ENCODE measurements at regions not wholly inside any gene's neighbourhood (a gene's known extent, or its start where the extent isn't known, plus 50 kb on each side); places are given as distances from the start of the nearest gene placed in this dataset.

- Histone ChIP-seq H3K27ac (ENCODE audit: insufficient read depth, low read length) (no peak overlapping the region), H3K4me2 (ENCODE audit: extremely low read depth, insufficient read depth, low read length) (no peak overlapping the region), H3K4me3 (replicated peaks in 1 of 4; ENCODE audit: control extremely low read depth in 1 of 4, insufficient read depth in 1 of 4, low read depth in 3 of 4, low read length in 4 of 4) (no peak overlapping the region), H3K27me3 (ENCODE audit: control insufficient read depth, insufficient read depth, low read length) (no peaks in the 10 kb centered on the region), H3K36me3 (ENCODE audit: control insufficient read depth, insufficient read depth, low read length) (peaks cover 3% of the 10 kb centered on the region), H3K9ac (ENCODE audit: insufficient read depth, low read length) (no peak overlapping the region), H4K20me1 (ENCODE audit: control insufficient read depth, extremely low read depth, insufficient read depth, low read length) (no peaks in the 10 kb centered on the region), H3K4me1 (ENCODE audit: control insufficient read depth, extremely low read depth, insufficient read depth, low read length) (peaks cover 2% of the 10 kb centered on the region), H2AFZ (ENCODE audit: low read length) (no peak overlapping the region), H3K9me3 (ENCODE audit: control insufficient read depth, insufficient read depth, low read depth, low read length) (no peaks in the 10 kb centered on the region), H3K79me2 (ENCODE audit: control insufficient read depth, insufficient read depth, low read length) (peaks cover 45% of the 10 kb centered on the region)
- TF ChIP-seq EZH2 (IDR thresholded peaks at IDR 0.05; ENCODE audit: low read length, missing control alignments), result no peak
- TF ChIP-seq CTCF (conservative IDR thresholded peaks at IDR 0.05 in 1 of 2, IDR thresholded peaks at IDR 0.05 in 1 of 2; ENCODE audit: low read depth in 1 of 2, low read length in 2 of 2), result no peak
- DNase-seq (ENCODE audit: low read depth in 2 of 2), result no peak
These were observed 170.2 kb upstream of the IL12A start for GRCh38 chr3:159818399-159818798.

GRCh38 chr3:159818997-159819500 lies 169.6 kb upstream of the IL12A start:
- Histone ChIP-seq H2AFZ (ENCODE audit: low read length) (no peak overlapping the region), H3K27ac (ENCODE audit: insufficient read depth, low read length) (no peak overlapping the region), H3K27me3 (ENCODE audit: control insufficient read depth, insufficient read depth, low read length) (no peaks in the 10 kb centered on the region), H4K20me1 (ENCODE audit: control insufficient read depth, extremely low read depth, insufficient read depth, low read length) (no peaks in the 10 kb centered on the region), H3K4me2 (ENCODE audit: extremely low read depth, insufficient read depth, low read length) (no peak overlapping the region), H3K36me3 (ENCODE audit: control insufficient read depth, insufficient read depth, low read length) (peaks cover 2% of the 10 kb centered on the region), H3K9ac (ENCODE audit: insufficient read depth, low read length) (no peak overlapping the region), H3K4me1 (ENCODE audit: control insufficient read depth, extremely low read depth, insufficient read depth, low read length) (peaks cover 2% of the 10 kb centered on the region), H3K79me2 (ENCODE audit: control insufficient read depth, insufficient read depth, low read length) (peaks cover 41% of the 10 kb centered on the region), H3K4me3 (replicated peaks in 1 of 4; ENCODE audit: control extremely low read depth in 1 of 4, insufficient read depth in 1 of 4, low read depth in 3 of 4, low read length in 4 of 4) (no peak overlapping the region), H3K9me3 (ENCODE audit: control insufficient read depth, insufficient read depth, low read depth, low read length) (no peaks in the 10 kb centered on the region)
- no peak for DNase-seq (ENCODE audit: low read depth in 2 of 2)
- TF ChIP-seq CTCF (conservative IDR thresholded peaks at IDR 0.05 in 1 of 2, IDR thresholded peaks at IDR 0.05 in 1 of 2; ENCODE audit: low read depth in 1 of 2, low read length in 2 of 2), result no peak

- Histone ChIP-seq H3K9ac (ENCODE audit: insufficient read depth, low read length) (no peak overlapping the region), H3K27me3 (ENCODE audit: control insufficient read depth, insufficient read depth, low read length) (no peaks in the 10 kb centered on the region), H3K4me3 (replicated peaks in 1 of 4; ENCODE audit: control extremely low read depth in 1 of 4, insufficient read depth in 1 of 4, low read depth in 3 of 4, low read length in 4 of 4) (no peak overlapping the region), H4K20me1 (ENCODE audit: control insufficient read depth, extremely low read depth, insufficient read depth, low read length) (no peaks in the 10 kb centered on the region), H3K9me3 (ENCODE audit: control insufficient read depth, insufficient read depth, low read depth, low read length) (no peaks in the 10 kb centered on the region), H3K4me1 (ENCODE audit: control insufficient read depth, extremely low read depth, insufficient read depth, low read length) (peaks cover 2% of the 10 kb centered on the region), H3K36me3 (ENCODE audit: control insufficient read depth, insufficient read depth, low read length) (peaks cover 2% of the 10 kb centered on the region), H2AFZ (ENCODE audit: low read length) (no peak overlapping the region), H3K4me2 (ENCODE audit: extremely low read depth, insufficient read depth, low read length) (no peak overlapping the region), H3K79me2 (ENCODE audit: control insufficient read depth, insufficient read depth, low read length) (peaks cover 39% of the 10 kb centered on the region), H3K27ac (ENCODE audit: insufficient read depth, low read length) (no peak overlapping the region)
- no peak for DNase-seq (ENCODE audit: low read depth in 2 of 2)
- no peak for TF ChIP-seq EZH2 (IDR thresholded peaks at IDR 0.05; ENCODE audit: low read length, missing control alignments)
- TF ChIP-seq CTCF (conservative IDR thresholded peaks at IDR 0.05 in 1 of 2, IDR thresholded peaks at IDR 0.05 in 1 of 2; ENCODE audit: low read depth in 1 of 2, low read length in 2 of 2), result no peak
These were observed 169.0 kb upstream of the IL12A start for GRCh38 chr3:159819676-159820075.
